GM23338 (cell line): ENCODE measurements at regions not wholly inside any gene's neighbourhood (a gene's known extent, or its start where the extent isn't known, plus 50 kb on each side); places are given as distances from the start of the nearest gene placed in this dataset.

Experiments used
- ATAC-seq: fragments of 200-7000 bp; cut with Tn5 transposase; 3 replicates; pipeline ENCODE4 v1.9.1; 2020
- DNase-seq: peaks from one replicate; pipeline ENCODE4 v3.0.0-alpha.2; 2015; ENCODE audit warnings: low spot score
- H2AFZ ChIP-seq: fragments of 200-600 bp; sonication (generic); 2 replicates; pipeline ENCODE4 v1.8.0; 2016; ENCODE audit warnings: antibody characterized with exemption, mild to moderate bottlenecking, moderate library complexity
- H3F3A ChIP-seq: fragments of 200-600 bp; sonication (generic); replicated peaks from 2 replicates; pipeline ENCODE4 v1.8.0; 2017; ENCODE audit warnings: antibody characterized with exemption, mixed run types, low read depth
- H3K27ac ChIP-seq: fragments of 200-600 bp; sonication (generic); 2 replicates; pipeline ENCODE4 v1.6.1; 2016; ENCODE audit warnings: low read depth
- H3K27me3 ChIP-seq: fragments of 200-600 bp; sonication (generic); 2 replicates; pipeline ENCODE4 v1.8.0; 2016; ENCODE audit warnings: mild to moderate bottlenecking, mixed run types, moderate library complexity; ENCODE audit not compliant: insufficient read depth
- H3K36me3 ChIP-seq: fragments of 200-600 bp; sonication (generic); 2 replicates; pipeline ENCODE4 v1.8.0; 2016; ENCODE audit warnings: mild to moderate bottlenecking; ENCODE audit not compliant: insufficient read depth
- H3K4me1 ChIP-seq: fragments of 200-600 bp; sonication (generic); 2 replicates; pipeline ENCODE4 v1.8.0; 2016; ENCODE audit warnings: mild to moderate bottlenecking, moderate library complexity; ENCODE audit not compliant: insufficient read depth
- H3K4me2 ChIP-seq: fragments of 200-600 bp; sonication (generic); 2 replicates; pipeline ENCODE4 v1.7.1; 2017; ENCODE audit warnings: mixed run types
- H3K4me3 ChIP-seq: fragments of 200-600 bp; sonication (generic); 2 replicates; pipeline ENCODE4 v1.6.1; 2016; ENCODE audit warnings: mixed run types
- H3K79me2 ChIP-seq: fragments of 200-600 bp; sonication (generic); replicated peaks from 2 replicates; pipeline ENCODE4 v1.8.0; 2017; ENCODE audit warnings: mild to moderate bottlenecking; ENCODE audit not compliant: insufficient read depth
- H3K9me2 ChIP-seq: fragments of 200-600 bp; sonication (generic); 2 replicates; pipeline ENCODE4 v1.8.0; 2017; ENCODE audit not compliant: insufficient read depth
- H4K20me1 ChIP-seq: fragments of 200-600 bp; sonication (generic); replicated peaks from 2 replicates; pipeline ENCODE4 v1.8.0; 2017; ENCODE audit warnings: mild to moderate bottlenecking; ENCODE audit not compliant: insufficient read depth
- H3K27ac Mint-ChIP-seq: 2 replicates; pipeline ENCODE4 v1.8.0; 2020; ENCODE audit warnings: inconsistent platforms, mild to moderate bottlenecking, moderate library complexity, mixed read lengths
- H3K27me3 Mint-ChIP-seq: 3 replicates; pipeline ENCODE4 v1.8.0; 2022; ENCODE audit warnings: low read depth, mild to moderate bottlenecking, moderate library complexity, mixed read lengths, inconsistent platforms; ENCODE audit not compliant: insufficient read depth, poor library complexity
- H3K36me3 Mint-ChIP-seq: 3 replicates; pipeline ENCODE4 v1.8.0; 2021; ENCODE audit warnings: low read depth, mild to moderate bottlenecking, inconsistent platforms, moderate library complexity, mixed read lengths
- H3K4me1 Mint-ChIP-seq: 3 replicates; pipeline ENCODE4 v1.8.0; 2020; ENCODE audit warnings: mild to moderate bottlenecking, inconsistent platforms, mixed read lengths
- H3K4me3 Mint-ChIP-seq: 3 replicates; pipeline ENCODE4 v1.8.0; 2021; ENCODE audit warnings: moderate library complexity, mild to moderate bottlenecking, inconsistent platforms, mixed read lengths
- H3K9me3 Mint-ChIP-seq: 3 replicates; pipeline ENCODE4 v1.8.0; 2020; ENCODE audit warnings: moderate library complexity, mild to moderate bottlenecking, inconsistent platforms, mixed read lengths
- ETS1 ChIP-seq: IDR thresholded peaks from 2 replicates; pipeline ENCODE4 v1.6.1; 2016; ENCODE audit warnings: antibody characterized with exemption
- JUNB ChIP-seq: IDR thresholded peaks from one replicate; pipeline ENCODE4 v1.6.1; 2016; ENCODE audit warnings: antibody characterized with exemption; ENCODE audit not compliant: unreplicated experiment
- REST ChIP-seq: IDR thresholded peaks from one replicate; pipeline ENCODE4 v1.6.1; 2018; ENCODE audit warnings: antibody characterized with exemption; ENCODE audit not compliant: unreplicated experiment
- ZNF114 ChIP-seq: fragments of 250-450 bp; sonication (Bioruptor Pico); IDR thresholded peaks from 2 replicates; pipeline ENCODE4 v1.5.0; 2020; ENCODE audit warnings: mild to moderate bottlenecking, moderate library complexity
- TF ChIP-seq, protein P1 (sequence below): fragments of 250-450 bp; sonication (Bioruptor Pico); IDR thresholded peaks from 2 replicates; pipeline ENCODE4 v1.5.0; 2020; ENCODE audit warnings: mild to moderate bottlenecking, moderate library complexity

- Histone ChIP-seq H3K9me2 (no peaks in the 10 kb centered on the region; the same call in 1 of the 2 replicates), H3K4me1 (no peaks in the 10 kb centered on the region), H3K27me3 (no peaks in the 10 kb centered on the region), H3K4me2 (no peak overlapping the region), H3F3A (no peaks in the 10 kb centered on the region), H2AFZ (no peak overlapping the region), H4K20me1 (no peaks in the 10 kb centered on the region), H3K27ac (no peak overlapping the region), H3K79me2 (no peaks in the 10 kb centered on the region), H3K36me3 (no peaks in the 10 kb centered on the region), H3K4me3 (no peak overlapping the region)
- Mint-ChIP-seq H3K4me3 (no peak overlapping the region), H3K4me1 (no peaks in the 10 kb centered on the region), H3K9me3 (no peaks in the 10 kb centered on the region), H3K27ac (no peak overlapping the region), H3K36me3 (no peaks in the 10 kb centered on the region), H3K27me3 (no peaks in the 10 kb centered on the region)
- DNase-seq (no peak), ATAC-seq (no peak)
- TF ChIP-seq, protein P1, sequence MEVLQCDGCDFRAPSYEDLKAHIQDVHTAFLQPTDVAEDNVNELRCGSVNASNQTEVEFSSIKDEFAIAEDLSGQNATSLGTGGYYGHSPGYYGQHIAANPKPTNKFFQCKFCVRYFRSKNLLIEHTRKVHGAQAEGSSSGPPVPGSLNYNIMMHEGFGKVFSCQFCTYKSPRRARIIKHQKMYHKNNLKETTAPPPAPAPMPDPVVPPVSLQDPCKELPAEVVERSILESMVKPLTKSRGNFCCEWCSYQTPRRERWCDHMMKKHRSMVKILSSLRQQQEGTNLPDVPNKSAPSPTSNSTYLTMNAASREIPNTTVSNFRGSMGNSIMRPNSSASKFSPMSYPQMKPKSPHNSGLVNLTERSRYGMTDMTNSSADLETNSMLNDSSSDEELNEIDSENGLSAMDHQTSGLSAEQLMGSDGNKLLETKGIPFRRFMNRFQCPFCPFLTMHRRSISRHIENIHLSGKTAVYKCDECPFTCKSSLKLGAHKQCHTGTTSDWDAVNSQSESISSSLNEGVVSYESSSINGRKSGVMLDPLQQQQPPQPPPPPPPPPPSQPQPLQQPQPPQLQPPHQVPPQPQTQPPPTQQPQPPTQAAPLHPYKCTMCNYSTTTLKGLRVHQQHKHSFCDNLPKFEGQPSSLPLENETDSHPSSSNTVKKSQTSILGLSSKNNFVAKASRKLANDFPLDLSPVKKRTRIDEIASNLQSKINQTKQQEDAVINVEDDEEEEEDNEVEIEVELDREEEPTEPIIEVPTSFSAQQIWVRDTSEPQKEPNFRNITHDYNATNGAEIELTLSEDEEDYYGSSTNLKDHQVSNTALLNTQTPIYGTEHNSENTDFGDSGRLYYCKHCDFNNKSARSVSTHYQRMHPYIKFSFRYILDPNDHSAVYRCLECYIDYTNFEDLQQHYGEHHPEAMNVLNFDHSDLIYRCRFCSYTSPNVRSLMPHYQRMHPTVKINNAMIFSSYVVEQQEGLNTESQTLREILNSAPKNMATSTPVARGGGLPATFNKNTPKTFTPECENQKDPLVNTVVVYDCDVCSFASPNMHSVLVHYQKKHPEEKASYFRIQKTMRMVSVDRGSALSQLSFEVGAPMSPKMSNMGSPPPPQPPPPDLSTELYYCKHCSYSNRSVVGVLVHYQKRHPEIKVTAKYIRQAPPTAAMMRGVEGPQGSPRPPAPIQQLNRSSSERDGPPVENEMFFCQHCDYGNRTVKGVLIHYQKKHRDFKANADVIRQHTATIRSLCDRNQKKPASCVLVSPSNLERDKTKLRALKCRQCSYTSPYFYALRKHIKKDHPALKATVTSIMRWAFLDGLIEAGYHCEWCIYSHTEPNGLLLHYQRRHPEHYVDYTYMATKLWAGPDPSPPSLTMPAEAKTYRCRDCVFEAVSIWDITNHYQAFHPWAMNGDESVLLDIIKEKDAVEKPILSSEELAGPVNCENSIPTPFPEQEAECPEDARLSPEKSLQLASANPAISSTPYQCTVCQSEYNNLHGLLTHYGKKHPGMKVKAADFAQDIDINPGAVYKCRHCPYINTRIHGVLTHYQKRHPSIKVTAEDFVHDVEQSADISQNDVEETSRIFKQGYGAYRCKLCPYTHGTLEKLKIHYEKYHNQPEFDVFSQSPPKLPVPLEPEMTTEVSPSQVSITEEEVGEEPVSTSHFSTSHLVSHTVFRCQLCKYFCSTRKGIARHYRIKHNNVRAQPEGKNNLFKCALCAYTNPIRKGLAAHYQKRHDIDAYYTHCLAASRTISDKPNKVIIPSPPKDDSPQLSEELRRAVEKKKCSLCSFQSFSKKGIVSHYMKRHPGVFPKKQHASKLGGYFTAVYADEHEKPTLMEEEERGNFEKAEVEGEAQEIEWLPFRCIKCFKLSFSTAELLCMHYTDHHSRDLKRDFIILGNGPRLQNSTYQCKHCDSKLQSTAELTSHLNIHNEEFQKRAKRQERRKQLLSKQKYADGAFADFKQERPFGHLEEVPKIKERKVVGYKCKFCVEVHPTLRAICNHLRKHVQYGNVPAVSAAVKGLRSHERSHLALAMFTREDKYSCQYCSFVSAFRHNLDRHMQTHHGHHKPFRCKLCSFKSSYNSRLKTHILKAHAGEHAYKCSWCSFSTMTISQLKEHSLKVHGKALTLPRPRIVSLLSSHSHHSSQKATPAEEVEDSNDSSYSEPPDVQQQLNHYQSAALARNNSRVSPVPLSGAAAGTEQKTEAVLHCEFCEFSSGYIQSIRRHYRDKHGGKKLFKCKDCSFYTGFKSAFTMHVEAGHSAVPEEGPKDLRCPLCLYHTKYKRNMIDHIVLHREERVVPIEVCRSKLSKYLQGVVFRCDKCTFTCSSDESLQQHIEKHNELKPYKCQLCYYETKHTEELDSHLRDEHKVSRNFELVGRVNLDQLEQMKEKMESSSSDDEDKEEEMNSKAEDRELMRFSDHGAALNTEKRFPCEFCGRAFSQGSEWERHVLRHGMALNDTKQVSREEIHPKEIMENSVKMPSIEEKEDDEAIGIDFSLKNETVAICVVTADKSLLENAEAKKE (CRISPR knock-in tag) = no peak
- TF ChIP-seq REST (no peak), ZNF114 (CRISPR knock-in tag) (no peak), ETS1 (no peak), JUNB (no peak)
Observed at GRCh38 chr1:194710671-194711070, 1524.3 kb upstream of the B3GALT2 start.
